GM04503 (cell line): ENCODE measurements at regions not wholly inside any gene's neighbourhood (a gene's known extent, or its start where the extent isn't known, plus 50 kb on each side); places are given as distances from the start of the nearest gene placed in this dataset.

Experiments
- DNase-seq: peaks from one replicate; pipeline ENCODE4 v3.0.0-alpha.2; 2012; ENCODE audit warnings: low read depth

DNA sequence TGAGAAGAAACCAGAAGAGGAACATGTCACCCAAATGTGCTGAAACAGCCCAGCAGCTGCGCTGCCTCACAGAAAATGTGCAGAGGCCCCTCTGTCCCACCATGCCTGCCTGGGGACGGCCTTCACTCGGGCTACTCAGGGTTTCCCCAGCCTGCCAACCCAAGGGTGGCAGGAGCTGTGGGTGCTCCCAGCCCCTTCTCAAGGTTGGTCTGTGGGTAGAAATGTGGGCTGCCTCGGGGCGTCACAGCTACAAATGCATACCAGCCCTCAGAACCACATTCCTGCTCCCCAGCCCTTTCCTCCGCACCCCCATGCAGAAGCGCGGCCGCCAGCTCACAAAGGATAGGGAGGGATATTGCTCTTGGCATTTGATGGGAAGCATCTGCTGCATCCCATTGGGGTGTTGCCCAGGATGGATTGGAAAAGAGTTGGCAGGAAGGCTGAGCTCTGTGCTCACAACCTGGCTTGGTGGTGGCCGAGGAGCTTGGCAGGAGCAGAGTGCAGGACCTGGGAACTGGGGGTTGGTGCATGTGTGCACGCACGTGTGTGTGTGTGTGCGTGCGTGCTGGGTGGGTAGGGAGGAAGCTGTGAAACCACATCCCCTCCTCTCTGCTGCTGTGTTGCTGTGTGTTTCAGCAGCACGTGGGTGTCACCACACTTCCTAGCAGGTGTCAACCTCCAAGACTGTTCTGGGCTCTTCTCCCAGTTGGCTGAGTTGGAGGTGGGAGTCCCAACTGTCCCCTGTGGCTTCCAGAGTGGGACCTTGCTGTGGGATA, 304.4 kb downstream of the SEC14L1 start:
- peak; percentile 70 for DNase-seq

DNA sequence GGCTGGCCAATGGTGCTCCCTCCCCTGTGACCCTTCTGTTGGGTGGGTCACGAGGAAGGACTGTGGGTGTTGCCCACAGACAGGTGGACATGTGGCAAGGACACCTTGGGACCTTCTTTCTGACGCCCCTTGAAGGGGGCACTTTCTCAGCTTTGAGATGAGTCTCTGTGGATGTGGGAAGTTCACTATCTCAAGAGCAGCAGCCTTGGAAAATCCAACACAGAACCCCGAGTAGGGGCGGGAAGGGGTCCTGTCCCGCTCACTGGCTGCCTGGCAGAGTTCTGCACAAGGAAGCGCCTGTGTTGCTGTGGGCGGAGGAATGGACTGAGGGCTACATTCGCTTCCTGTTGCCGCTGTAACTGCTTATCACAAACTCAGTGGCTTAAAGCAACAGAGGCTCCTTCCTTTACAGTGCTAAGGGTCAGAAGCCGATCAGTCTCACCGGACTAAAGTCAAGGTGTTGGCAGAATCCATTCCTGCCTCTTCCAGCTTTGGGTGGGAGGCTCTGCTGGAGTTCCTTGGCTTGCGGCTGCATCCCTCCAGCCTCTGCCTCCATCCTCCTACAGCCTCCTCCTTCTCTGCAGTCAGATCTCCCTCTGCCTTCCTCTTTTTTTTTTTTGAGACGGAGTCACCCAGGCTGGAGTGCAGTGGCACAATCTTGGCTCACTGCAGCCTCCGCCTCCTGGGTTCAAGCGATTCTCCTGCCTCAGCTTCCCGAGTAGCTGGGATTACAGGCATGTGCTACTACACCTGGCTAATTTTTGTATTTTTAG, 305.2 kb downstream of the SEC14L1 start:
- no peak for DNase-seq

DNA sequence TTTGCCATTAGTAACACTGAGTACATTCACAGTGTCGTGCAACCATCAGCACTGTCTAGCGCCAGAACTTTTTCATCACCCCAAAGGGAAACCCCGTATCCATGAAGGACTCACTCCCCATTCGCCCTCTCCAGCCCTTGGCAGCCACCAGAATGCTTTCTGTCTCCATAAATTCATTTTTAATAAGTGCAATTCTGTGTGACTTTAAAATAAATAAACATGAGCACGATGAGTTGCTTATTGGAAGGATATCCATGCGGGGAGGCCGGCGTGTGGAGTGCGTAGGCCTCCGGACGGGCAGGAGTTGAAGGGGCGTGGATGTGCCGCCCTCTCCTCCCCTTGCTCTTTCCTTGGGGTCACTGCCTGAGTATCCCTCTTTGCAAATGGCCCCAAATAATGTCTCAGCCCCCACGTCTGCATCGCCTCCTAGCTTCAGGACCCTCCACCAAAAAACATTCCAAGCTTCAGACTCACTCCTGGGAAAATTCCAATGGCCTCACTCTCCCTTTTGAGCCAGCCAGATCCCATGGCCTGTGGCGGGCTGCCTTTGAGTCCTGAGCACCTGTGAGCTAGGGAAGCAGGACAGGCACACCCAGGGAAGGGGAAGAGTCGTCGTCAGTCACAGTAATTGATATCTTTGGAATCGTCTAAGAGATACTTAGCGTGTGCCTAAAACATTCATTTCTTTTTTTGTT, 306.3 kb downstream of the SEC14L1 start:
- no peak for DNase-seq

DNA sequence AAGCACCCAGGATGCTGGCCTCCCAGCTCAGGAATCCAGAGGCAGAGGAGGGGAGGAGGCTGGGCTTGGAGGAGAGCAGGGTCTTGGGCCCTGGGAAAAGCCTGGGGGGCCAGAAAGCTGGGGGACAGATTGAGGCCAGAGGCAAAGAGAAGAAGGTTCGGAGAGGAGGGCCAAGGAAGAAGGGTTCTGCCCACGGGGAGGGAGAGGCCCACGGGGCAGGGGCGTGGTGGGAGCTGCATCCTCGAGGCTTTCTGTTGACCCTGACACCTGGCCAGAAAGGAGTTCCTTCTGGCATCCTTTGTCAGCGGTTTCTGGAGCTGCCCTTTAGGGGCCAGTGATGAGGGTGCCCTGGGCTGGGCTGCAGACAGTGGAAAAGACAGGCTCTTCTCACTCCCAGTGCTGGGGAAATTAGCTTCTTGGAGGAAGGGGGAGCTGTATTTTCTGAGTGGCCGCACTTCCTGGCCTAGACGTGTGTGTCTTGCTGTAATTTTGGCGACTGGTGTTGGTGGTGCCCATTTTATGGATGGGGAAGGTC, 308.7 kb downstream of the SEC14L1 start:
- no peak for DNase-seq

DNA sequence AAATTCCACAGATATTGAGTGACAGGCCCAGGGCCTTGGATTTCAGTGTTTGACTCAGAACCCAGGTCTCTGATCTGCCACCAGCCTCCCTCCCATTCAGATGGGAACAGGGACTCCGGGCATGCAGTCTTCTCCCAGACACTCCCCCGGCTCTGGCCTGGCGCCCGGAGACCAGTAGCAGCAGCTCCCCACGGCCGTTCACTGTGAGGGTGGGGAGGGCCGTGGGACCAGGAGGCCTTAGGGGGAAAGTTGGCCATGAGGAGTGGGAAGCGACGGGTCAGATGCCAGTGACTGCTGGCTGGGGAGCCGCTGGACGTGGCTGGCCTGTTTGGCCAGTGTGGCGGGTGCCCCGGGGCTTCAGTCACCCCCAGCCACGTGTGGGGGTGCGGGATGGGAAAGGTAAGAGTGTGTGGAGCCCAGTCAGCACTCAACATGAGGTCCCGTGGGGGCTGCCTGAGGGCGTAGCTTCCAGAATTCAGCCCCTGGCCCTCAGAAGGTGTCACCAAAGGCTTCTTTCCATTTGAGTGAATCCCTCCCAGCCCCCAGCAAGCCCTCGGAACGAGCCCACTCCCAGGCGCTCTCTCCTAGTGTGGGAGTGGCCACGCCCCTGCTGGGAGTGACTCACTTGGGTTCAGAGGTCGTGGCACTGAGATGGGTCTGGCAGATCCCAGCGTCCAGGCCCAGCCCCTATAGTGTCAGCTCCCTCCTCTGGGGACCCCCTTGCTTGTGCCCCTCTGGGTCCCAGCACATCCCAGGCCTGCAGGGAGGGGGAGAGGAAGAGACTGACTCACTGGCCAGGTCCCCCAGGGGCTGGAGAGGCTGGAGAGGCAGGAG, 309.4 kb downstream of the SEC14L1 start:
- no peak for DNase-seq

DNA sequence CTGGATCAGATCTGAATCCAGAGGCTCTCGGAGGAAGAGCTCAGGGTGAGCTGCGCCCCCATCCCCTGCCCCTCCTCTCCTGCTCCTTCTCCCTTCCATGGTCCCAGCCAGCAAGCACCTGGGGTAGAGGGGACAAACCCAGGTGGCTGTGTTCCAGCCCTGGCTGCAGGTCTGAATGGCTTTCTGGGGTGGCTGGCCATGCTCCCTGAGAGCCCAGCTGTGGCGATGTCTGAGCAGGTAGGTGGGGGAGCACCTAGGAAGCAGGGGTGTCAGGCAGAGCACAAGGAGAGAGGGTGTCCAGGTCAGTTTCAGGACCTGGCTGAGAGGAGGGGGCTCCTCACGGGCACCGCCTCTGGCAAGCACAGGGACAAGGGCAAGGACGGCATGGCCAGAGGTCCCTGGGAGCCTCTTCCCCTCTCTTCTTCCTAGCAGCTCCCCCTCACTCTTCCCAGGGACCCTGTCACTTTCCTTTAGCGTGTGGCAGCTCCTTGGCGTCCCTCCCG, 310.0 kb downstream of the SEC14L1 start:
- no peak for DNase-seq

DNA sequence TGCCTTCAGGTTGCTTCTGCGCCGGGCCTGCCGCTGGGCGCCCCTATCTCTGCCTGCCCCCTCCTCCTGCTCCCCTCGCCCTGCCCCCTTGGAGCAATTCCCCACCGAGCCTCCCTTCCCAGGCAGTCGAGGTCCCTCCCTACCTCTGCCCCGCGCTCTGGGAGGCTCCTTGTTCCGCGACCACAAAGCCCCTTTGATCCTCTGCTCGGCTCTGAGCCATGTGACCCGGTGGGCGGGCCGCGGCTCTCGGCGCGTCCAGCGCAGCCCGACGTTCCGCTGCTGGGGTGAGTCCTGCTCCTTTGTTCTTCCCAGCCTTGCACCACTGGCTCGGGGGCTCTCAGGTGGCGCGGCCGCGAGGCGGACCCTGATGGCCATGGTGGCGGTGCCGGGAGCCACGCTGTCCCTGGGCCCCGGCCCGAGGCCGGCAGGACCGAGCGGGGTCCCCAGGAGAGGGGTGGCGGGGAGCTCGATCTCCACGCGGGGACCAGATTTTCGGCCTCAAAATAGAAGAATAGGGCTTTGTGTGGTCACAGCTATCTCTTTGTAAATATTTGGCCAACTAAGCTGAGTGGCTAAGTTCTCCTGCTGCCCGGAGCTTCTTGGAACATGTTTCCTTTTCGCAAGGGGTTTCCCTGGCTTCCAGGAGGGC, 310.6 kb downstream of the SEC14L1 start:
- DNase-seq: no peak

DNA sequence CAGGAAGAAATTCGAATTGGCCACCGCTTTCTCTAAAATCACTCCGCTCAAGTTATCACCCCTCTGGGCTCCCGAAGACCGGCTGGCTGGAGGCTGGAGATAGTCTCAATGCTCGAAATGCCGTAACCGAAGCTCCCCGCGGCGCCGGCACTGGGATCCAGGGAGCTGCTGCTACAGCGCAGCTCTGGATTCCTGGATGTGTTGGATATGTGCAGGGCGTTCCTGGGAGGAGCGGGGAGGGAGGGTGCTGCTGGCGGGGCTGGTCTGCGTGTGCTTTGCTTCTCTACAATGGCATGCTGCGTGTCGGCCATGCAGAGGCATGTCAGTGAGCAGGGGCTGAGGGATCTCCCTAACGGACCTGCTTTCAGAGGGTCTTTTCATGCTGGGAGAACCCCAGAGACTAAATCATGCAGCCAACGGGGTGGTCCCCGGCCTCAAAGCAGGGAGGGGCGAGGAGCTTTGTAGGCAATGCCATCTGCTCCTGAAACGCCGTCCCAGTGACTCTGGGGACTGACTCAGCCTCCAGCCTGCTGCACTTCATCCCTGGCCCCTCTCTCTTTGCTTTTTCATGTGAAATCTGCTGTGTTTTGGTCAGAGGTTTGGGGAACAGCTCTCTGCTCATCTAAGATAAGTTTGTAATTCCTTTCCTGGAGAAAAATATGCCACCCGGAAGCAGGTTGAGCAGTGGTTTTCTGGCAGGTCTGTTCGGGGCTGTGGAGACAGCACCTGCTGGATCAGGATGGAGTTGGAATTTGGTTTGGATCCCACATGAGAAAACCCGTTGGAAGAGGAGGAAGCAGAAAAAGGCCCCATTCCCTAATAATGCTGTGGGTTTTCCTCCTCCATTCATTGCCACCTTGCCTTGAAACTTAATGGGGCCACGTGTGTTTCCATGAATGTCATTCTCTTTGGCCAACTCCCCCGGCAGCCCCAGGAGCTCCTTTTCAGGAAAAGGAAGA, 311.4 kb downstream of the SEC14L1 start:
- DNase-seq: peak; percentile 48

DNA sequence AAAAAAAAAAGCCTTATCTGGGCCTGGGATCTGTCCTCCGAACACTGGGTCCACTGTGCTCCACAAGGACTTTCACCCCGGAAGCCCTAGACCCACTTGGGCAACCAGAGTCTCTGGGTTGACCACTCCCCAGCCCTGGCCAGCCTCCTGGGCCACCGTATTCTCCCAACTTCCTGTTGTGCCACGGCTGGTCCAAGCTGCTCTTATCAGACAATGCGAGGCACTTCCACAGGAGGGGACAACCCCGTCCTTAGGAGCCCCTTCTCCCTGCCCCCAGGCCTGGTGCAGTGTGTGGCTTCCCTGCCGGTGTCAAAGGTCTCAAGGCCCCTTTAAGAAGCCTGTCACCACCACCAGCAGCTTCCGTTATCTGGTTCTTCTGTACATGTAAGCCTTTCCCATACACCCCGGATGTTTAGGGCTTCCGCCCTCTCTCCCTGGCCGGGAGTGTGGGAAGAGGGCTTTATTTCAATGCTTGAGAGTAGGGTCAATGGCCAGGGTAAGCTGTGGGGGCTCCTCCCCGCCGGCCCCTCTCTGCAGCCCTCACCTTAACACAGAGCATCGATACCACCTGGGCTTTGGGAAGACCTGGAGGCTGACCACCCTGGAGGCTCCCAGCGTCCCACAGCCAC, 313.0 kb downstream of the SEC14L1 start:
- DNase-seq: no peak

DNA sequence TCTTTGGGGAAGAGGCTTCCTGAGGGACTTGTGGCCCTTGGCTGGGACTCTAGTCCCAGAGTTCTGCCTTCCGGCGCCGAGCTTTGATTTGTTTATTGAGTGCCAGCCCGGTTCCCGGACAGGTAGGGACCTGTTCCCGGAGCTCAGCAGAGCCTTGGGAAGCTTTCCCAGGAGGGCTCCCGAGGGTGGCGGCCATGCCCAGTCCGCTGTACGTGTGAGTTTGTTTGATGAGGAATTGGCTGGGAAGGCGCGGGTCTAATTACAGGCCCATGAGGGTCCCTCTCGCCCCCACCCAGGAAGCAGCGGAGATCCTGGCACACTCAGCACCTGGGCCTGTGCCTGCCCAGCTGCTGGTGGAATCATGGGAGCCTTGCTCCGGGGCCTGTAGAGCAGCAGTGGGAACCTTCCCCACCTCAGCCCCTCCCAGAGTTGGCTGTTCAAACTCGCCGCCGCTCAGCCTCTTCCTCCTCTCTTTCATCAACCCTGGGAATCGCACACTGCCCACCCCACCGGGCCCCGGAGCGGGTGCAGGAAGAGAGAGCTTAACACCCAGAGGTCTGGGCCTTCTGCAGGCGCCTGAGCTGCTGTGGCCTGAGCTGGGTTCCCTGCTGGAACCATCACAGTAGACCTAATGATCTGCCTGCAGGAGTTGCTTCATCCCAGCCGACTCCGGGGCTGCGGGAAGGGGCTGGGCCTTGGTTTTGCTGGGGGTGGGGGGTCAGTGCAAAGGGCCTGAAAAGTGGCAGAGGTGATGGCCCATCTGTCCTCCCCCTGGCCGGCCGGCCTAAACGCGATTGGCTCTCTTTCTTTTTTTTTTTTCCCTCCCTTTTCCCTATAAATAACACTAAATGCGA, 313.7 kb downstream of the SEC14L1 start:
- no peak for DNase-seq

DNA sequence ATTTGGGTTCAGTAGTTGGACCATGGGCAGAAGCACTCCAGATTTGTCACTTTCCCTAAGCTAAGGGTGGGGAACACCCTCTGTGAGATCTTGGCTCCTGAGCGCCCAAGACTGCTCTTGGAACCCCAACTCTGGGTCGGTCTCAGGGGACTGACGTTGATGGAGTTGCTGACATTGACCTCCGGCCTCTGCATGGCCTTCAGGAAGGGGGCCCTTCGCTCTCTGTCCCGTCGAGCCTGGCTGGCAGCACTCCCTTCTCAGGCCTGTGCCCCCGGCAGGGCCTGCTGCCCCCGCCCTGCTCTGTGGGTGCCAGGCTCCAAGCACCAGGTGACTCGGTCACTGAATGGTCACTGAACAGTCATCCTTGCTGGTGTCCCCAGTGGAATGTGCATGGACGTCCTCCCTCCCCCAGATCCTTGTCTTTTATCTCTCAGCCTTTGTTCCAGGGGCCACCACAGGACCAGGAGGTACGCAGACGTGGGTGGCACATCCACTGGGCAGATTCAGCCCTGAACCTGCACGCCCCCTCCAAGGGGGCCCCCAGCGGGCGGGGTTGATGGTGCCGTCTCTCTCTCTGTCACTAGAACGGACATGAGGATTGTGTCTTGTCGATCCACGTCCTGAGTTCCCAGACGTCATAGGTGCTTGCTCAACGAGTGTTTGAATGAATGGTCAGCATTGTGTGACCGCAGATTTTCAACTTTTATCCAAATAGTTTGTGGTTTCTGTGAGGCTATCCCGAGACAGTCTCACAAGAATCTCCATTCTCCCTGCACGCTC, 314.5 kb downstream of the SEC14L1 start:
- peak; percentile 51 for DNase-seq

DNA sequence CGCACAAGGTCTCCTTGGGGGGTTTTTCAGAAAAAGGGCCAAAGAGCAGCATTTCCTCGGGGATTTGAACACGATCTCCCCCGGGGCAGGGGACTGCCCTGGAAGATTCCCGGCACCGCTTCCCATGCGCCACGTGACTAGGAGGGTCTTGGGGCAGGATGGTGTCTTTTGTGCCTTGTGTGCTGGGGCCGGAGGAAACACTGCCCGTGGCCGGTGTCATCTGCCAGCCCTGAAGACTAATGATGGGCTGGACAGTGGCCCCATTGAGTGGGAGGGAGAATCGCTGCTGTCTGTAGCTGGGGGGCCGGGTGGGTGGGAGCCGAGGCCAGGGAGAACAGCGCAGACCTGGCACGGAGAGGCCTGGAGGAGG, 315.1 kb downstream of the SEC14L1 start:
- no peak for DNase-seq

DNA sequence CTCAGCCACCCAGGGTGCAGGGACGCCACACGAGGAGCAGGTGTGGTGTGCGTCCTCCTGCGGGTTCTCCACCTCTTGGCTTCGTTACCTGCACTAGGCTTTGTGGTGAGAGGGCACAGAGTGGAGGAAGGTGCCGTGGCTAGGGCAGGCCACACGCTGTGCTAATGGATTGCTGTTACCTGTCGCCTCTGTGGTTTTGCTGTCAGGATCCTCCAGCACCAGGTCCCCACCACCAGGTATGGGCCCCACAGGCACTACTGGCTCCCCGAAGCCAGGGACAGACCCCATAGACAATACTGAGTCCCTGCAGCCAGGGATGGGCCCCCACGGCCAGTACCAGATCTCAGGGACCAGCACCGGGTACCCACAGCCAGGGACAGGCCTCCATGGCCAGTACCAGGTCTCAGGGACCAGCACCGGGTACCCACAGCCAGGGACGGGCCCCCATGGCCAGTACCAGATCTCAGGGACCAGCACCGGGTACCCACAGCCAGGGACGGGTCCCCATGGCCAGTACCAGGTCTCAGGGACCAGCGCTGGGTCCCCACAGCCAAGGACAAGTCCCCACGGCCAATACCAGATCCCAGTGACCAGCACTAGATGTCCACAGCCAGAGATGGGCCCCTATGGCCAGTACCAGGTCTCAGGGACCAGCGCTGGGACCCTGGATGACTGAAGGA, 315.6 kb downstream of the SEC14L1 start:
- no peak for DNase-seq

DNA sequence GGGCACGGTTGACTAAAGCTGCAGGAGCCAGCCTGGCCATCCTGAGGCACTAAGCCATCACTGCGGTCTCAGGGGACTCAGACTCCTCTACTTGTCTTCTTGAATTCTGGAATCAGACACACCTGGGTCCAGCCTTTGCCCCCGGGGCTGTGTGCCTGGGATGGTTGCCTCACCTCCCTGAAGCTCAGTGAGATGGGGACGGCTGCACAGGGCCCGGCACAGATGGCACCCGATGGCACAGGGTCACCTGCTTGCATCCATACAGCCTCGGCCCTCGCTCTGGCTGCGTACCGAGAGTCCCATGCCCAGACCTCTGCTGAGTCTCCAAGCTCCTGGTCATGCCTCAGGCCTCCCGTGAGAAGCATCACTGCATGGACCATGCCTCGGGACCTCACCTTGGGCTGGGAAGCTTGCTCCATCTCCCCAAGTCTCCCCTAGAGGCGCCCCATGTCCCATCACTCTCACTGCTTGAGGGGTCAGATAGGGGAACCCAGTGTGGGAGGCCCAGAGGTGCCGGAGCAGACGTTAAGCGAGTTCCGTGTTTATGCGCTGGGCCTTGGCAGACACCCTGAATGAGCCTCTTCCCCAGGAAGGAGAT, 316.3 kb downstream of the SEC14L1 start:
- DNase-seq: no peak

DNA sequence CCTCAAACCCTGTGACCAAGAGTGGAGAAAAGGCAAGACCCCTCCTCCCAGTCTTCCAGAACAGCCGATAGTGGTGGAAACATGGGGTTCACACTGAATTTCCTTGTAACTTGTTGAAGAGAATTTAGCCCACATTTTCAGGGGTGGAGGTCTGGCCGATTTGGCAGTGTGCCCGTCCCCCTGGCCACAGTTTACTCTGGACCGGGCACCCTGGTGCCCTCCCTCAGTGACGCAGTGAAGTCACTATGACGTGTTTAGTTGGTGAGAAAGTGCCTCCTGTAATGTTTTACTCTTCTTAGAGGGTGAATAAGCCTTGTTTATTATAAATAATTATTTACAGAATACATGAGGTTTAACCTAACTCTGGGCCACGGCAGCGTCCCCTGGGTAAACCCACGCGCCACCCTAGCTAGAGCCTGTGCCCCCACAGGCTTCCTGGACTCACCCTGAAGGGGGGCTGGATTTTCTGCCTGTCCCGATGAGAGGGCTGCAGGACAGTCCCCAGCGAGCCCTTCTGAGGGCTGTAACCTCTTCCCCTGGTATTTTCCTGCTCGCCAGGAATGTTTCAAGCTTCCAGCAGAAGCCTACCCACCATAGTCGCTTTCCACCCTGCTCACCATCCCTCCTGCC, 316.9 kb downstream of the SEC14L1 start:
- no peak for DNase-seq
